H9 (cell line): ENCODE measurements at regions not wholly inside any gene's neighbourhood (a gene's known extent, or its start where the extent isn't known, plus 50 kb on each side); places are given as distances from the start of the nearest gene placed in this dataset.

ENCODE experiments used
- DNase-seq: peaks from one replicate; pipeline ENCODE4 v3.0.0-alpha.2; 2017
- H2AFZ ChIP-seq: one replicate; pipeline ENCODE4 v1.6.1; 2013; ENCODE audit warnings: mild to moderate bottlenecking, low read length, control low read depth, moderate library complexity
- H2AK5ac ChIP-seq: 2 replicates; pipeline ENCODE4 v1.6.1; 2013; ENCODE audit warnings: low read length, control low read depth, mixed read lengths; ENCODE audit not compliant: insufficient read length
- H2BK120ac ChIP-seq: one replicate; pipeline ENCODE4 v1.6.1; 2013; ENCODE audit warnings: low read depth, mild to moderate bottlenecking, low read length, control low read depth, inconsistent platforms; ENCODE audit not compliant: poor library complexity, severe bottlenecking
- H2BK12ac ChIP-seq: 2 replicates; pipeline ENCODE4 v1.6.1; 2013; ENCODE audit warnings: low read length, control low read depth, mixed read lengths, low read depth; ENCODE audit not compliant: insufficient read length
- H2BK15ac ChIP-seq: 2 replicates; pipeline ENCODE4 v1.6.1; 2013; ENCODE audit warnings: low read depth, low read length, control low read depth
- H2BK20ac ChIP-seq: one replicate; pipeline ENCODE4 v1.6.1; 2013; ENCODE audit warnings: low read depth, mild to moderate bottlenecking, low read length, control low read depth, inconsistent platforms; ENCODE audit not compliant: poor library complexity, severe bottlenecking
- H2BK5ac ChIP-seq: 2 replicates; pipeline ENCODE4 v1.6.1; 2013; ENCODE audit warnings: low read length, control low read depth, mixed read lengths; ENCODE audit not compliant: insufficient read length
- H3K14ac ChIP-seq: 2 replicates; pipeline ENCODE4 v1.6.1; 2013; ENCODE audit warnings: low read length, control low read depth; ENCODE audit not compliant: insufficient read depth
- H3K18ac ChIP-seq: 2 replicates; pipeline ENCODE4 v1.6.1; 2013; ENCODE audit warnings: low read depth, mild to moderate bottlenecking, mixed read lengths, low read length, control low read depth; ENCODE audit not compliant: insufficient read length
- H3K23ac ChIP-seq: 2 replicates; pipeline ENCODE4 v1.6.1; 2013; ENCODE audit warnings: low read length, control low read depth, mixed read lengths, low read depth; ENCODE audit not compliant: insufficient read length
- H3K23me2 ChIP-seq: 2 replicates; pipeline ENCODE4 v1.6.1; 2013; ENCODE audit warnings: low read depth, mild to moderate bottlenecking, mixed read lengths, low read length, control low read depth; ENCODE audit not compliant: insufficient read length, poor library complexity, severe bottlenecking
- H3K27ac ChIP-seq: 2 replicates; pipeline ENCODE4 v1.5.1; 2013; ENCODE audit warnings: low read length, control low read depth, mixed read lengths, low read depth; ENCODE audit not compliant: insufficient read length
- H3K27me3 ChIP-seq: 2 replicates; pipeline ENCODE4 v1.6.1; 2013; ENCODE audit warnings: low read length, control low read depth, inconsistent platforms; ENCODE audit not compliant: insufficient read depth
- H3K4ac ChIP-seq: 2 replicates; pipeline ENCODE4 v1.6.1; 2013; ENCODE audit warnings: low read depth, mild to moderate bottlenecking, control low read depth, inconsistent platforms, low read length, moderate library complexity
- H3K4me1 ChIP-seq: 2 replicates; pipeline ENCODE4 v1.6.1; 2013; ENCODE audit warnings: low read length, control low read depth, inconsistent platforms; ENCODE audit not compliant: insufficient read depth
- H3K4me2 ChIP-seq: 2 replicates; pipeline ENCODE4 v1.6.1; 2013; ENCODE audit warnings: low read length, control low read depth, mixed read lengths; ENCODE audit not compliant: insufficient read length, insufficient read depth
- H3K56ac ChIP-seq: 2 replicates; pipeline ENCODE4 v1.6.1; 2013; ENCODE audit warnings: low read depth, mild to moderate bottlenecking, mixed read lengths, low read length, control low read depth; ENCODE audit not compliant: insufficient read length
- H3K79me1 ChIP-seq: 2 replicates; pipeline ENCODE4 v1.6.1; 2013; ENCODE audit warnings: low read depth, mild to moderate bottlenecking, moderate library complexity, low read length, control low read depth, inconsistent platforms; ENCODE audit not compliant: insufficient read depth, poor library complexity, severe bottlenecking
- H3K79me2 ChIP-seq: 2 replicates; pipeline ENCODE4 v1.6.1; 2013; ENCODE audit warnings: low read length, control low read depth, inconsistent platforms; ENCODE audit not compliant: insufficient read depth
- H3K9ac ChIP-seq: 2 replicates; pipeline ENCODE4 v1.6.1; 2013; ENCODE audit warnings: low read length, control low read depth, mixed read lengths; ENCODE audit not compliant: insufficient read length; ENCODE audit errors: extremely low read depth
- H3K9me3 ChIP-seq: one replicate; pipeline ENCODE4 v1.6.1; 2013; ENCODE audit warnings: low read depth, low read length, inconsistent platforms; ENCODE audit not compliant: control insufficient read depth
- H3T11ph ChIP-seq: one replicate; pipeline ENCODE4 v1.6.1; 2013; ENCODE audit warnings: mild to moderate bottlenecking, low read length, control low read depth, inconsistent platforms
- H4K20me1 ChIP-seq: one replicate; pipeline ENCODE4 v1.6.1; 2013; ENCODE audit not compliant: control insufficient read depth, insufficient read length, insufficient read depth
- H4K5ac ChIP-seq: 2 replicates; pipeline ENCODE4 v1.6.1; 2013; ENCODE audit warnings: low read depth, mild to moderate bottlenecking, mixed read lengths, low read length, control low read depth; ENCODE audit not compliant: insufficient read length
- H4K8ac ChIP-seq: replicated peaks from 2 replicates; pipeline ENCODE4 v1.6.1; 2013; ENCODE audit warnings: low read length, control low read depth, mixed read lengths, low read depth; ENCODE audit not compliant: insufficient read length
- H4K91ac ChIP-seq: 2 replicates; pipeline ENCODE4 v1.6.1; 2013; ENCODE audit warnings: low read depth, mild to moderate bottlenecking, moderate library complexity, mixed read lengths, low read length, control low read depth; ENCODE audit not compliant: insufficient read length
- H3K27ac Mint-ChIP-seq, 3 experiments: 2 replicates in 2 of 3; 3 replicates in 1 of 3; pipeline ENCODE4 v1.8.0; 2020 to 2021; ENCODE audit warnings: mixed read lengths in 3 of 3, mild to moderate bottlenecking in 1 of 3, moderate library complexity in 1 of 3
- H3K27me3 Mint-ChIP-seq: 2 replicates; pipeline ENCODE4 v1.8.0; 2021; ENCODE audit warnings: low read depth, mild to moderate bottlenecking, moderate library complexity, mixed read lengths
- H3K36me3 Mint-ChIP-seq, 3 experiments: 2 replicates in 2 of 3; 3 replicates in 1 of 3; pipeline ENCODE4 v1.8.0; 2020 to 2021; ENCODE audit warnings: low read depth in 3 of 3, mixed read lengths in 3 of 3; ENCODE audit not compliant: insufficient read depth in 1 of 3
- H3K4me1 Mint-ChIP-seq, 2 experiments: 2 replicates each; pipeline ENCODE4 v1.8.0; 2020; ENCODE audit warnings: mixed read lengths in 2 of 2
- H3K4me3 Mint-ChIP-seq, 2 experiments: 2 replicates in 1 of 2; 3 replicates in 1 of 2; pipeline ENCODE4 v1.8.0; 2020 to 2021; ENCODE audit warnings: mild to moderate bottlenecking in 2 of 2, mixed read lengths in 2 of 2, moderate library complexity in 1 of 2
- H3K9me3 Mint-ChIP-seq, 2 experiments: 2 replicates in 1 of 2; 3 replicates in 1 of 2; pipeline ENCODE4 v1.8.0; 2020; ENCODE audit warnings: mild to moderate bottlenecking in 2 of 2, mixed read lengths in 2 of 2, moderate library complexity in 1 of 2
- CTCF ChIP-seq: fragments of 200-600 bp; sonication (generic); conservative IDR thresholded peaks from 3 replicates; pipeline ENCODE4 v1.8.0; 2021; ENCODE audit warnings: antibody characterized with exemption, mild to moderate bottlenecking
- whole genome bisulfite sequencing: extraction: QIAGEN DNeasy Blood & Tissue Kit; methylation state at CpG from one replicate; pipeline ENCODE4 v1.1.7; 2013; ENCODE audit warnings: missing lambda C conversion rate, low lambda C conversion rate, mixed read lengths; ENCODE audit not compliant: insufficient read length; ENCODE audit errors: extremely low coverage; 5-methylcytosine and 5-hydroxymethylcytosine counted together

- Histone ChIP-seq H4K91ac (no peak overlapping the region), H2BK20ac (no peak overlapping the region), H3K18ac (no peak overlapping the region), H2BK5ac (no peak overlapping the region), H4K8ac (no peak overlapping the region), H3K14ac (no peak overlapping the region), H3K27me3 (no peaks in the 10 kb centered on the region), H4K5ac (no peak overlapping the region), H3K23ac (no peak overlapping the region), H2BK15ac (no peak overlapping the region), H3K9ac (no peak overlapping the region), H3K4me1 (no peaks in the 10 kb centered on the region; the same call in 1 of the 2 replicates), H3K79me1 (no peaks in the 10 kb centered on the region), H3K56ac (no peak overlapping the region), H2AK5ac (no peak overlapping the region), H3K4me2 (no peak overlapping the region), H2BK120ac (no peak overlapping the region), H4K20me1 (no peaks in the 10 kb centered on the region), H3K23me2 (no peaks in the 10 kb centered on the region), H2AFZ (no peak overlapping the region), H2BK12ac (no peak overlapping the region), H3K27ac (no peak overlapping the region), H3T11ph (no peak overlapping the region), H3K79me2 (no peaks in the 10 kb centered on the region), H3K4ac (no peak overlapping the region), H3K9me3 (no peaks in the 10 kb centered on the region)
- Mint-ChIP-seq H3K4me3 (no peak overlapping the region), H3K4me1 (peaks cover 11% of the 10 kb centered on the region in 2 experiments), H3K9me3 (no peaks in the 10 kb centered on the region; a peak in 1 of 5 replicates), H3K27ac (no peak overlapping the region), H3K36me3 (peaks cover 0 to 7% (median 0%) of the 10 kb centered on the region in 3 experiments; a peak in 3 of 7 replicates), H3K27me3 (no peaks in the 10 kb centered on the region)
- TF ChIP-seq CTCF: peak; percentile 43
- WGBS: no CpG with 5 or more reads among the region's 2 CpGs
- DNase-seq: no peak
These were observed 72.6 kb upstream of the FIGN start for GRCh38 chr2:163808406-163808805.
